ENCODE measurements at regions not wholly inside any gene's neighbourhood (a gene's known extent, or its start where the extent isn't known, plus 50 kb on each side); places are given as distances from the start of the nearest gene placed in this dataset.

DNA sequence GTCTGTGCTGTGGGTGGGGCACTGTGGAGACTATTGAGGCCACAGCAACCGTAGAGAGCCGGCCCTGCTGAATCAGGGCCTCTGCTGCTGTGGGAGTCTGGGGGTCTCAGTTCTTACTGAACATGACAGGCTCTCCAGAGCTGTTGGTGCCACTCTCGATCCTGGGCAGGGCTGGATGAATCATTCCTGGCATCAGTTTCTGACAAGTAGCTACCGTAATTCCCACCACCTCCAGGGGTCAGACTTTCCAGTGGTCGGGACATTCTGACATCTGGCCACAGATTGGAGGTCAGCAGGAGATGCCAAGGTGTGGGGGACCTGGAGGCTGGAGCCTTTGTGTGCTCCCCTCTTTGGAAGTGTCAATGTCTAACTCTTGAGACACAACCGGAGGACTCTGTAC, 188.4 kb downstream of the IRX2 start:
- Histone ChIP-seq H3K27ac (no peak overlapping the region), H3K4me2 (no peak overlapping the region), H3K9ac (no peak overlapping the region), H4K20me1 (ENCODE audit: insufficient read depth) (no peaks in the 10 kb centered on the region), H2AFZ (ENCODE audit: low read depth) (no peak overlapping the region), H3K4me1 (ENCODE audit: low read depth, poor library complexity, severe bottlenecking) (no peaks in the 10 kb centered on the region), H3K36me3 (ENCODE audit: insufficient read depth) (no peaks in the 10 kb centered on the region), H3K79me2 (ENCODE audit: insufficient read depth, low read depth) (no peaks in the 10 kb centered on the region), H3K27me3 (ENCODE audit: insufficient read depth, low read depth) (no peaks in the 10 kb centered on the region), H3K4me3 (IDR thresholded peaks at IDR 0.05; ENCODE audit: insufficient read depth, low read depth, low read length) (no peak overlapping the region)
- no peak for TF ChIP-seq CTCF (conservative IDR thresholded peaks at IDR 0.05; ENCODE audit: low read depth, low read length)

- Histone ChIP-seq H3K9ac (no peak overlapping the region), H3K27ac (no peak overlapping the region), H3K4me3 (IDR thresholded peaks at IDR 0.05; ENCODE audit: insufficient read depth, low read depth, low read length) (no peak overlapping the region), H4K20me1 (ENCODE audit: insufficient read depth) (no peaks in the 10 kb centered on the region), H3K36me3 (ENCODE audit: insufficient read depth) (no peaks in the 10 kb centered on the region), H2AFZ (ENCODE audit: low read depth) (no peak overlapping the region), H3K79me2 (ENCODE audit: insufficient read depth, low read depth) (no peaks in the 10 kb centered on the region), H3K27me3 (ENCODE audit: insufficient read depth, low read depth) (no peaks in the 10 kb centered on the region), H3K4me2 (no peak overlapping the region), H3K4me1 (ENCODE audit: low read depth, poor library complexity, severe bottlenecking) (no peaks in the 10 kb centered on the region)
- TF ChIP-seq CTCF (conservative IDR thresholded peaks at IDR 0.05; ENCODE audit: low read depth, low read length) = no peak
These were observed 189.4 kb downstream of the IRX2 start for GRCh38 chr5:2562036-2562435.

DNA sequence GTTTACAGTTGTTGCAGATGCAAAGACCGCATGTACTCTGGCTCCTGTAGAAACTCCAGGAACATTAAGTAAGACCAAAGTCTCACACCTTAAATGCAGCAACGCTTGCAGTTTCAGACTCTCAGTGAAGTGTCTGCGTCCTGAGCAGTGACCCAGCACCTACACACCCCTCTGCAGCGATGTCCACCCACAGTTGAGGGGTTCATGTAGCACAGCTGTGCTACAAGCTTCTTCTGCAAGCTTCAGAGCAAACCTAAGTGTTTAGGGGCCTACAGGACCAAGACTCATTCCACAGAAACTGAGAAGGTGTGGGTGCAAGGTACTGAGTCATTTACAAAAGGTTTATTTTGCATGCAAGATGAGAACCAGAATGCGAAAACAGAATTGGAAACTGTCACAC, 191.0 kb downstream of the IRX2 start:
- H3K27me3 ChIP-seq (ENCODE audit: insufficient read depth, low read depth) = no peaks in the 10 kb centered on the region
- H3K4me1 ChIP-seq (ENCODE audit: low read depth, poor library complexity, severe bottlenecking) = no peaks in the 10 kb centered on the region
- H2AFZ ChIP-seq (ENCODE audit: low read depth) = no peak overlapping the region
- H3K36me3 ChIP-seq (ENCODE audit: insufficient read depth) = no peaks in the 10 kb centered on the region
- no peaks in the 10 kb centered on the region for H3K79me2 ChIP-seq (ENCODE audit: insufficient read depth, low read depth)
- TF ChIP-seq CTCF (conservative IDR thresholded peaks at IDR 0.05; ENCODE audit: low read depth, low read length) = no peak
- no peaks in the 10 kb centered on the region for H4K20me1 ChIP-seq (ENCODE audit: insufficient read depth)
- no peak overlapping the region for H3K4me2 ChIP-seq
- no peak overlapping the region for H3K27ac ChIP-seq
- H3K9ac ChIP-seq = no peak overlapping the region
- no peak overlapping the region for H3K4me3 ChIP-seq (IDR thresholded peaks at IDR 0.05; ENCODE audit: insufficient read depth, low read depth, low read length)

- H3K4me2 ChIP-seq = no peak overlapping the region
- no peaks in the 10 kb centered on the region for H3K27me3 ChIP-seq (ENCODE audit: insufficient read depth, low read depth)
- no peaks in the 10 kb centered on the region for H3K36me3 ChIP-seq (ENCODE audit: insufficient read depth)
- H3K27ac ChIP-seq = no peak overlapping the region
- H2AFZ ChIP-seq (ENCODE audit: low read depth) = no peak overlapping the region
- H4K20me1 ChIP-seq (ENCODE audit: insufficient read depth) = no peaks in the 10 kb centered on the region
- no peak overlapping the region for H3K4me3 ChIP-seq (IDR thresholded peaks at IDR 0.05; ENCODE audit: insufficient read depth, low read depth, low read length)
- no peak for TF ChIP-seq CTCF (conservative IDR thresholded peaks at IDR 0.05; ENCODE audit: low read depth, low read length)
- no peak overlapping the region for H3K9ac ChIP-seq
- no peaks in the 10 kb centered on the region for H3K4me1 ChIP-seq (ENCODE audit: low read depth, poor library complexity, severe bottlenecking)
- no peaks in the 10 kb centered on the region for H3K79me2 ChIP-seq (ENCODE audit: insufficient read depth, low read depth)
These were observed 194.0 kb downstream of the IRX2 start for GRCh38 chr5:2557435-2557834.

All from KMS-11 (cell line).